GM19043 (cell line): ENCODE measurements at regions not wholly inside any gene's neighbourhood (a gene's known extent, or its start where the extent isn't known, plus 50 kb on each side); places are given as distances from the start of the nearest gene placed in this dataset.
A peak's percentile ranks its signal among the peaks of the same experiment; 100 is the strongest.

ENCODE experiments used
- ATAC-seq: cut with Tn5 transposase; IDR thresholded peaks from one replicate; pipeline ENCODE4 v1.9.1; 2021; ENCODE audit warnings: low read depth; ENCODE audit not compliant: unreplicated experiment

GRCh38 chr20:7029019-7029418 is 261.5 kb downstream of the BMP2 start:
- ATAC-seq = no peak

GRCh38 chr20:7031222-7031621 is 263.7 kb downstream of the BMP2 start:
- ATAC-seq = no peak

- no peak for ATAC-seq
Observed at GRCh38 chr20:7038029-7038428, 270.5 kb downstream of the BMP2 start.

GRCh38 chr20:7057611-7058010 is 290.1 kb downstream of the BMP2 start:
- ATAC-seq = no peak

GRCh38 chr20:7078804-7079203 is 311.3 kb downstream of the BMP2 start:
- no peak for ATAC-seq

- ATAC-seq = no peak
Observed at GRCh38 chr20:7080472-7080871, 313.0 kb downstream of the BMP2 start.

GRCh38 chr20:7085467-7085866 is 318.0 kb downstream of the BMP2 start:
- no peak for ATAC-seq

- ATAC-seq = no peak
Observed at GRCh38 chr20:7087803-7088202, 320.3 kb downstream of the BMP2 start.

GRCh38 chr20:7090001-7090400 is 322.5 kb downstream of the BMP2 start:
- ATAC-seq = no peak

GRCh38 chr20:7090811-7091210 is 323.3 kb downstream of the BMP2 start:
- ATAC-seq = no peak

- no peak for ATAC-seq
Observed at GRCh38 chr20:7091655-7092054, 324.2 kb downstream of the BMP2 start.

GRCh38 chr20:7094438-7094997 is 327.0 kb downstream of the BMP2 start:
- no peak for ATAC-seq

- ATAC-seq = no peak
Observed at GRCh38 chr20:7106910-7107309, 339.4 kb downstream of the BMP2 start.

GRCh38 chr20:7108929-7109328 is 341.4 kb downstream of the BMP2 start:
- ATAC-seq = no peak

GRCh38 chr20:7113577-7114466 is 346.3 kb downstream of the BMP2 start:
- ATAC-seq = no peak

- no peak for ATAC-seq
Observed at GRCh38 chr20:7123457-7123856, 356.0 kb downstream of the BMP2 start.

- no peak for ATAC-seq
Observed at GRCh38 chr20:7124120-7124519, 356.6 kb downstream of the BMP2 start.

GRCh38 chr20:7136886-7137285 is 369.4 kb downstream of the BMP2 start:
- ATAC-seq = no peak

- peak; percentile 80 for ATAC-seq
Observed at GRCh38 chr20:7137395-7138151, 370.1 kb downstream of the BMP2 start.

GRCh38 chr20:7144464-7144863 is 377.0 kb downstream of the BMP2 start:
- no peak for ATAC-seq

- no peak for ATAC-seq
Observed at GRCh38 chr20:7146552-7147219, 379.2 kb downstream of the BMP2 start.
